Left lung (tissue), 4 donors: ENCODE measurements at regions not wholly inside any gene's neighbourhood (a gene's known extent, or its start where the extent isn't known, plus 50 kb on each side); places are given as distances from the start of the nearest gene placed in this dataset.

Experiments used
- ATAC-seq: fragments of 200-7000 bp; cut with Tn5 transposase; one replicate; pipeline ENCODE4 v1.9.1; 2020; ENCODE audit warnings: moderate library complexity
- DNase-seq, 4 donors: peaks; one replicate each; pipeline ENCODE4 v3.0.0-alpha.2; 2013 to 2020
- H3K27ac ChIP-seq, 2 donors: fragments of 200-600 bp; sonication (generic) in 1 of 2; one replicate each; pipeline versions ENCODE4 v1.5.0 to v1.8.0; 2020 to 2021
- H3K27me3 ChIP-seq, 2 donors: fragments of 200-600 bp; sonication (generic) in 1 of 2; one replicate each; pipeline versions ENCODE4 v1.5.0 to v1.8.0; 2020 to 2021
- H3K36me3 ChIP-seq, 2 donors: fragments of 200-600 bp; sonication (generic) in 1 of 2; one replicate each; pipeline versions ENCODE4 v1.5.0 to v1.8.0; 2020 to 2021
- H3K4me1 ChIP-seq, 2 donors: fragments of 200-600 bp; one replicate each; pipeline ENCODE4 v1.8.0; 2021
- H3K4me3 ChIP-seq, 2 donors: fragments of 200-600 bp; sonication (generic) in 1 of 2; one replicate each; pipeline versions ENCODE4 v1.5.0 to v1.8.0; 2020 to 2021; ENCODE audit warnings: mild to moderate bottlenecking in 1 of 2
- H3K9me3 ChIP-seq, 2 donors: fragments of 200-600 bp; sonication (generic) in 1 of 2; one replicate each; pipeline versions ENCODE4 v1.5.0 to v1.8.0; 2020 to 2021
- intact Hi-C, 2 donors: fragments of 100-400 bp; cut with DNase I; formaldehyde crosslinking; loops; one replicate each; pipeline versions ENCODE4 v1.11.2 to v1.14.2; 2022
- TF ChIP-seq, protein P1 (sequence below), 2 donors: fragments of 200-600 bp; sonication (generic) in 1 of 2; IDR thresholded peaks; one replicate each; pipeline versions ENCODE4 v1.5.0 to v1.8.0; 2021; ENCODE audit warnings: antibody characterized with exemption in 2 of 2
- donor health status: DM: no; HTN: yes; CAD: no.
- donor health status: DM: no; HTN: no; CAD: no.

GRCh38 chr14:98101323-98101722, 1170.7 kb downstream of the BCL11B start:
- ATAC-seq (no peak), DNase-seq (no peak)
- Histone ChIP-seq H3K27me3 (no peaks in the 10 kb centered on the region), H3K4me3 (no peak overlapping the region), H3K36me3 (no peaks in the 10 kb centered on the region), H3K27ac (no peak overlapping the region), H3K9me3 (no peaks in the 10 kb centered on the region), H3K4me1 (no peaks in the 10 kb centered on the region)
- intact Hi-C loops: no loop called here
- TF ChIP-seq, protein P1, sequence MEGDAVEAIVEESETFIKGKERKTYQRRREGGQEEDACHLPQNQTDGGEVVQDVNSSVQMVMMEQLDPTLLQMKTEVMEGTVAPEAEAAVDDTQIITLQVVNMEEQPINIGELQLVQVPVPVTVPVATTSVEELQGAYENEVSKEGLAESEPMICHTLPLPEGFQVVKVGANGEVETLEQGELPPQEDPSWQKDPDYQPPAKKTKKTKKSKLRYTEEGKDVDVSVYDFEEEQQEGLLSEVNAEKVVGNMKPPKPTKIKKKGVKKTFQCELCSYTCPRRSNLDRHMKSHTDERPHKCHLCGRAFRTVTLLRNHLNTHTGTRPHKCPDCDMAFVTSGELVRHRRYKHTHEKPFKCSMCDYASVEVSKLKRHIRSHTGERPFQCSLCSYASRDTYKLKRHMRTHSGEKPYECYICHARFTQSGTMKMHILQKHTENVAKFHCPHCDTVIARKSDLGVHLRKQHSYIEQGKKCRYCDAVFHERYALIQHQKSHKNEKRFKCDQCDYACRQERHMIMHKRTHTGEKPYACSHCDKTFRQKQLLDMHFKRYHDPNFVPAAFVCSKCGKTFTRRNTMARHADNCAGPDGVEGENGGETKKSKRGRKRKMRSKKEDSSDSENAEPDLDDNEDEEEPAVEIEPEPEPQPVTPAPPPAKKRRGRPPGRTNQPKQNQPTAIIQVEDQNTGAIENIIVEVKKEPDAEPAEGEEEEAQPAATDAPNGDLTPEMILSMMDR (IDR thresholded peaks at IDR 0.05): no peak

DNA sequence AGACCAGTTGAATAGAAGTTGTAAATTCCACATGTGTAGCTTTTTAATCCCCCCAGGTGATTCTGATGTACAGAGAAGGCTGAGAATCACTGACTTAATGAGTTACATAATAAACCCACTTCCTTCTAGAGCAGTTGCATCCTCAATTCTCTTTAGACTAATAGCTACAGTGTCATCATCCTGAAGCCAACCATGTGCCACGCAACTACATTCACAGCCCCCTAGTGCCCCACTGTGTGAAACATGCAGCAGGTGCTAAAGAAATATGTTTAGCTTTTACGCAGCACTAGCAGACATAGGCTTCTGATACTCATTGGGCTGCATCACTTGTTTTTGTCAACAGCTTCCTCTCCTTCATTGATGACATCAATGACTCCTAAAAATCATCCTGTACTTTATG, 1168.3 kb downstream of the BCL11B start:
- ATAC-seq (no peak), DNase-seq (no peak)
- Histone ChIP-seq H3K27me3 (no peaks in the 10 kb centered on the region), H3K4me3 (no peak overlapping the region), H3K36me3 (no peaks in the 10 kb centered on the region), H3K4me1 (no peaks in the 10 kb centered on the region), H3K9me3 (no peaks in the 10 kb centered on the region), H3K27ac (no peak overlapping the region)
- intact Hi-C loops: no loop called here
- TF ChIP-seq, protein P1 (IDR thresholded peaks at IDR 0.05): no peak

DNA sequence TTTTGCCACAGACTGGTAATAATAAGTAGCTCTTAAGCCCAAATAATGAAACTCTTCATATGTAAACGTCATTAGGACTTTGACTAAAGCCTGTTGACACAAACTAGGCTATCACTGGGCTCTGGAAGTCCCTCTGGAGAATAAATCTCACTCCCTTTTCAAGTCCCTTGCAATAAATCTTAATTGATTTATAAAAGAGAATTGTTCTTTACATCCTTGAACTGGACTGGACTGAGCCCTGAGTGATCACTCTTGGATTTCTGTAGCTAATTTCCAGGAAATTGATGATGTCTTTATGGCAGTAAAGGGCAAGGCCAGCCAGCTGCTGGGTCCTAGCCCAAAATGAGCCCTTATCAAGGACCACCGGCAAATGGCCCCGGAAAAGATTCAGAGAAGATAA, 1162.7 kb downstream of the BCL11B start:
- Histone ChIP-seq H3K27ac (no peak overlapping the region), H3K4me3 (no peak overlapping the region), H3K4me1 (no peaks in the 10 kb centered on the region), H3K9me3 (no peaks in the 10 kb centered on the region), H3K36me3 (no peaks in the 10 kb centered on the region), H3K27me3 (no peaks in the 10 kb centered on the region)
- TF ChIP-seq, protein P1 (IDR thresholded peaks at IDR 0.05): no peak
- DNase-seq (no peak), ATAC-seq (no peak)
- intact Hi-C loops: no loop called here

- Histone ChIP-seq H3K27me3 (no peaks in the 10 kb centered on the region), H3K9me3 (no peaks in the 10 kb centered on the region), H3K27ac (no peak overlapping the region), H3K4me1 (no peaks in the 10 kb centered on the region), H3K4me3 (no peak overlapping the region), H3K36me3 (no peaks in the 10 kb centered on the region)
- TF ChIP-seq, protein P1 (IDR thresholded peaks at IDR 0.05): no peak
- intact Hi-C loops: no loop called here
- no peak for ATAC-seq
- no peak for DNase-seq
These were observed 1159.7 kb downstream of the BCL11B start for GRCh38 chr14:98112194-98112780.

DNA sequence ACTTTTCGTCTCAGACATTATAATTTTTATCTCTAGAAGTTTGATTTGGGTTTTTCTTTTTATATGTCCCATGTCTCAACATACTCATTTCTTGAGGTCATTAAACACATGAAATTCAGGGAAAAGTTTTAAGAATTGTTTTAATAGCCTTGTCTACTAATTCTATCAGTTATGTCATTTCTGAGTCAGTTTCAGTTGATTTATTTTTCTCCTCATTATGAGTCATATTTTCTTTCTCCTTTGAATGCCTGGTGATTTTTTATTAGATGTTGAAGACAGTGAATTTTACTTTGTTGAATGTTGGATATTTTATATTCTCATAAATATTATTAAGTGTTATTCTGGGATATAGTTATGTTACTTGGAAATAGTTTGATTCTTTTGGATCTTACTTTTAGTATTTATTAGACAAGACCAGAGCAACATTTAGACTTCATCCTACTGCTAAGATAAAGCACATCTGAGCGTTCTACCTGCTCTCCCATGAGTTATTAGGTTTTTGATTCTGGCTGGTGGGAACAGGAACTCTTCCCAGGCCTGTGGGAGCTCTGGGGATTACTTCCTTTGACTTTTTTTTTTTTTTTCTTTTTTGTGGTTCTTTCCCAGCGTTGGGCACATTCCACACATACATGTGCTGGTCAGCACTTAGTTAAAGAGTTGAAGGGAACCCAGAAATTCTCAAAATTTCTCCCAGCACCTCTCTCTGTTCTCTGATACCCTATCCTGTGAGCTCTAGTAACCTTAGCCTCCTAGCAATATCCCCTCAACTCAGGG, 1157.7 kb downstream of the BCL11B start:
- Histone ChIP-seq H3K36me3 (no peaks in the 10 kb centered on the region), H3K4me1 (no peaks in the 10 kb centered on the region), H3K9me3 (no peaks in the 10 kb centered on the region), H3K4me3 (no peak overlapping the region), H3K27ac (no peak overlapping the region), H3K27me3 (no peaks in the 10 kb centered on the region)
- intact Hi-C loops: no loop called here
- TF ChIP-seq, protein P1 (IDR thresholded peaks at IDR 0.05): no peak
- no peak for ATAC-seq
- DNase-seq: no peak
